Prostate gland (tissue), 2 donors: ENCODE measurements at regions not wholly inside any gene's neighbourhood (a gene's known extent, or its start where the extent isn't known, plus 50 kb on each side); places are given as distances from the start of the nearest gene placed in this dataset.

ENCODE experiments used
- POLR2A ChIP-seq: fragments of 450-650 bp; IDR thresholded peaks from one replicate; pipeline ENCODE4 v1.6.1; 2016; ENCODE audit warnings: antibody characterized with exemption, mild to moderate bottlenecking
- TF ChIP-seq, protein P1 (sequence below), 4 experiments: fragments of 200-600 bp in 2 of 4; fragments of 450-650 bp in 2 of 4; sonication (generic) in 2 of 4; IDR thresholded peaks; 1 replicate in 3 of 4; 2 replicates in 1 of 4; pipeline ENCODE4 v1.5.1; 2016 to 2019; ENCODE audit warnings: antibody characterized with exemption in 4 of 4, mild to moderate bottlenecking in 2 of 4, moderate library complexity in 2 of 4

DNA sequence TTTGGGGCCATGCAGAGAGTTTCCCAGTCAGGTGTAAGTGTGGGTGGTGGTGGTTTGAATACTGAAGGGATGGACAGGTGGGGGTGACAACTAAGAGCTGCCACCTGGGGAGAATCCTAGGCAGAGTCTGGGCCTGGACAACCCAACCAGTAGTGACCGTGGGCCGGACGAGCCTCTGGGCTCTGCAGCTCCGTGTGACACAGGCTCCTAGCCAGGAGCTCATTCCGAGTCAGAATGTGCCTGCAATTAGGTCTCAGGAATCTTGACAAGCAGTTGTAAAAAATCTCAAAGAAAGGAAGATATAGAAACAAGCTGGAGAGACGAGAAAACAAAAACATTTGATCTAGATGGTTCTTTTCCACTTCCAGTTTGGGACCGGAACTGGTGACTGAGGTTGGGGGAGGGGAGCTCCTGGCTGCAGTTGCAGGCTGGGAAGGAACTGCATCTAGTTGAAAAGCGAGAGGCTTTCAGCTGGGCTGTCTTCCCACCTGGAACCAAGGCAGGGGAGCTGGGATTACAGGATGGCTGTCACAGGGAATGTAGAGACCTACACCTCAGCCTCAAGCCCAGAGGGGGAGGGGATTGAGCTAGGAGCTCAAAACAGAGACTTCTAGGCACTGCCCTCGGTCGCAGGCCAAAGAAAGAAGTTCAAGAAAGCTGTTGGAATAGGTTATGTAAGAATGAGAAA, 156.9 kb downstream of the PAX1 start:
- TF ChIP-seq POLR2A, result no peak
- TF ChIP-seq, protein P1, sequence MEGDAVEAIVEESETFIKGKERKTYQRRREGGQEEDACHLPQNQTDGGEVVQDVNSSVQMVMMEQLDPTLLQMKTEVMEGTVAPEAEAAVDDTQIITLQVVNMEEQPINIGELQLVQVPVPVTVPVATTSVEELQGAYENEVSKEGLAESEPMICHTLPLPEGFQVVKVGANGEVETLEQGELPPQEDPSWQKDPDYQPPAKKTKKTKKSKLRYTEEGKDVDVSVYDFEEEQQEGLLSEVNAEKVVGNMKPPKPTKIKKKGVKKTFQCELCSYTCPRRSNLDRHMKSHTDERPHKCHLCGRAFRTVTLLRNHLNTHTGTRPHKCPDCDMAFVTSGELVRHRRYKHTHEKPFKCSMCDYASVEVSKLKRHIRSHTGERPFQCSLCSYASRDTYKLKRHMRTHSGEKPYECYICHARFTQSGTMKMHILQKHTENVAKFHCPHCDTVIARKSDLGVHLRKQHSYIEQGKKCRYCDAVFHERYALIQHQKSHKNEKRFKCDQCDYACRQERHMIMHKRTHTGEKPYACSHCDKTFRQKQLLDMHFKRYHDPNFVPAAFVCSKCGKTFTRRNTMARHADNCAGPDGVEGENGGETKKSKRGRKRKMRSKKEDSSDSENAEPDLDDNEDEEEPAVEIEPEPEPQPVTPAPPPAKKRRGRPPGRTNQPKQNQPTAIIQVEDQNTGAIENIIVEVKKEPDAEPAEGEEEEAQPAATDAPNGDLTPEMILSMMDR (IDR thresholded peaks at IDR 0.05), result no peak
